Endodermal cell (in vitro differentiated cells): ENCODE measurements at regions not wholly inside any gene's neighbourhood (a gene's known extent, or its start where the extent isn't known, plus 50 kb on each side); places are given as distances from the start of the nearest gene placed in this dataset.

Experiments used
- DNase-seq: peaks from one replicate; pipeline ENCODE4 v3.0.0-alpha.2; 2017
- H3K27ac ChIP-seq: 2 replicates; pipeline ENCODE4 v1.5.1; 2013; ENCODE audit warnings: mild to moderate bottlenecking, low read depth, low read length, moderate library complexity
- H3K27me3 ChIP-seq: 2 replicates; pipeline ENCODE4 v1.6.1; 2013; ENCODE audit warnings: mild to moderate bottlenecking, low read length, moderate library complexity; ENCODE audit not compliant: insufficient read depth, control insufficient read depth, poor library complexity, severe bottlenecking
- H3K36me3 ChIP-seq: 2 replicates; pipeline ENCODE4 v1.7.0; 2013; ENCODE audit warnings: mild to moderate bottlenecking, low read length, moderate library complexity; ENCODE audit not compliant: control insufficient read depth, insufficient read depth
- H3K4me1 ChIP-seq: one replicate; pipeline ENCODE4 v1.7.0; 2013; ENCODE audit warnings: low read length; ENCODE audit not compliant: control insufficient read depth, insufficient read depth
- H3K4me3 ChIP-seq: 2 replicates; pipeline ENCODE4 v1.5.1; 2013; ENCODE audit warnings: mild to moderate bottlenecking, low read length, moderate library complexity
- H3K9ac ChIP-seq: 2 replicates; pipeline ENCODE4 v1.6.1; 2013; ENCODE audit warnings: mild to moderate bottlenecking, low read length, moderate library complexity; ENCODE audit not compliant: poor library complexity, severe bottlenecking; ENCODE audit errors: extremely low read depth
- H3K9me3 ChIP-seq: 2 replicates; pipeline ENCODE4 v1.6.1; 2013; ENCODE audit warnings: mild to moderate bottlenecking, low read length, moderate library complexity; ENCODE audit not compliant: control insufficient read depth
- H3K27ac Mint-ChIP-seq: 2 replicates; pipeline ENCODE4 v1.8.0; 2020; ENCODE audit warnings: mixed read lengths
- H3K27me3 Mint-ChIP-seq: 2 replicates; pipeline ENCODE4 v1.8.0; 2021; ENCODE audit warnings: mild to moderate bottlenecking, mixed read lengths; ENCODE audit not compliant: insufficient read depth
- H3K36me3 Mint-ChIP-seq: 2 replicates; pipeline ENCODE4 v1.8.0; 2020; ENCODE audit warnings: low read depth, mixed read lengths
- H3K4me1 Mint-ChIP-seq: 2 replicates; pipeline ENCODE4 v1.8.0; 2020; ENCODE audit warnings: mixed read lengths
- H3K4me3 Mint-ChIP-seq: 2 replicates; pipeline ENCODE4 v1.8.0; 2020; ENCODE audit warnings: mild to moderate bottlenecking, moderate library complexity, mixed read lengths
- H3K9me3 Mint-ChIP-seq: 2 replicates; pipeline ENCODE4 v1.8.0; 2020; ENCODE audit warnings: mild to moderate bottlenecking, mixed read lengths
- CTCF ChIP-seq: fragments of 200-600 bp; sonication (generic); conservative IDR thresholded peaks from 2 replicates; pipeline ENCODE4 v1.5.0; 2021; ENCODE audit warnings: antibody characterized with exemption, mild to moderate bottlenecking
- WGBS, 2 experiments: methylation state at CpG; one replicate each; pipeline versions ENCODE4 v1.1.5 to v1.1.7; 2013; ENCODE audit warnings: missing lambda C conversion rate in 2 of 2, mixed read lengths in 1 of 2; ENCODE audit not compliant: insufficient coverage in 1 of 2, insufficient read length in 1 of 2; 5-methylcytosine and 5-hydroxymethylcytosine counted together

- H3K27me3 Mint-ChIP-seq, result no peaks in the 10 kb centered on the region
- no peak for TF ChIP-seq CTCF
- DNase-seq, result no peak
- no peak overlapping the region for H3K4me3 Mint-ChIP-seq
- H3K27me3 ChIP-seq, result no peaks in the 10 kb centered on the region
- no peak overlapping the region for H3K27ac ChIP-seq
- no peaks in the 10 kb centered on the region for H3K9me3 ChIP-seq
- H3K27ac Mint-ChIP-seq, result no peak overlapping the region
- no peak overlapping the region for H3K4me3 ChIP-seq
- no peak overlapping the region for H3K9ac ChIP-seq
- H3K9me3 Mint-ChIP-seq, result peaks cover 1% of the 10 kb centered on the region
- H3K36me3 Mint-ChIP-seq, result no peaks in the 10 kb centered on the region
- WGBS, 2 experiments, result 100% methylated on average over 1 of the region's 2 CpGs; no CpG with 5 or more reads in 1 of the 2 experiments
- H3K4me1 ChIP-seq, result no peaks in the 10 kb centered on the region
- no peaks in the 10 kb centered on the region for H3K36me3 ChIP-seq
- no peaks in the 10 kb centered on the region for H3K4me1 Mint-ChIP-seq
Observed at GRCh38 chr15:38920966-38921365, 356.4 kb upstream of the RASGRP1 start.

- H3K9ac ChIP-seq, result no peak overlapping the region
- no peak overlapping the region for H3K27ac Mint-ChIP-seq
- no peaks in the 10 kb centered on the region for H3K4me1 Mint-ChIP-seq
- H3K4me3 Mint-ChIP-seq, result no peak overlapping the region
- no peaks in the 10 kb centered on the region for H3K36me3 Mint-ChIP-seq
- H3K27ac ChIP-seq, result no peak overlapping the region
- H3K9me3 Mint-ChIP-seq, result no peaks in the 10 kb centered on the region
- H3K4me3 ChIP-seq, result no peak overlapping the region
- no peaks in the 10 kb centered on the region for H3K36me3 ChIP-seq
- no peaks in the 10 kb centered on the region for H3K9me3 ChIP-seq
- DNase-seq, result no peak
- no peak for TF ChIP-seq CTCF
- no peaks in the 10 kb centered on the region for H3K27me3 Mint-ChIP-seq
- WGBS, 2 experiments, result 88% methylated on average over 2 of the region's 2 CpGs; no CpG with 5 or more reads in 1 of the 2 experiments
- no peaks in the 10 kb centered on the region for H3K27me3 ChIP-seq
- H3K4me1 ChIP-seq, result no peaks in the 10 kb centered on the region
Observed at GRCh38 chr15:38921471-38921870, 356.9 kb upstream of the RASGRP1 start.

GRCh38 chr15:38928431-38928830 is 363.8 kb upstream of the RASGRP1 start:
- Mint-ChIP-seq H3K4me3 (no peak overlapping the region), H3K27ac (no peak overlapping the region)
- 100% methylated on average over 1 of the region's 1 CpG; no CpG with 5 or more reads in 1 of the 2 experiments for WGBS, 2 experiments

More at GRCh38 chr15:38928431-38928830, 363.8 kb upstream of the RASGRP1 start:
- Histone ChIP-seq H3K9me3 (no peaks in the 10 kb centered on the region), H3K36me3 (no peaks in the 10 kb centered on the region), H3K9ac (no peak overlapping the region), H3K27me3 (no peaks in the 10 kb centered on the region), H3K4me1 (no peaks in the 10 kb centered on the region), H3K4me3 (no peak overlapping the region), H3K27ac (no peak overlapping the region)
- Mint-ChIP-seq H3K36me3 (no peaks in the 10 kb centered on the region), H3K27me3 (no peaks in the 10 kb centered on the region), H3K9me3 (no peaks in the 10 kb centered on the region), H3K4me1 (no peaks in the 10 kb centered on the region)
- TF ChIP-seq CTCF, result no peak
- no peak for DNase-seq
